ENCODE measurements at regions not wholly inside any gene's neighbourhood (a gene's known extent, or its start where the extent isn't known, plus 50 kb on each side); places are given as distances from the start of the nearest gene placed in this dataset.
"Not testable (repeated sequence)": the region's sequence is repeated elsewhere in the genome, so short reads cannot be mapped to it uniquely, and the experiment has no call there.

DNA sequence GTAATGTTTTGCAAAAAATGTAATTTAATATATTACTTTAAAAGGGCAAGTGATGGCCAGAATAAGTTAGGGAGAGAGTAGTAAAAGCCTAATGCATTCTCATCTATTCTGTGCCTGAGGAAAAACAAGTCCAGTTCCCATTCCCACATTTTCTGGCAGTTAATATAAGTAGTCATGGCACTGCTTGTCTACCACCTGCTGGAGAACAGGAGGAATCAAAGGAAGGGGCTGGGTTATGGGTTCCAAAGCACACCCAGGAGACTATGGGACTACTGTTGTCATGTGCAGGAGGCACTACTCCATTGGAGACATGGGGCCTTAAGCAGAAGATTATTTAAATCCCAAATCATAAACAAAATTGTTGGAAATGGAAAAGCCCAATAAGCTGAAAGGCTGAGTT lies 2618.6 kb downstream of the ARAP2 start:
- no peak for DNase-seq

DNA sequence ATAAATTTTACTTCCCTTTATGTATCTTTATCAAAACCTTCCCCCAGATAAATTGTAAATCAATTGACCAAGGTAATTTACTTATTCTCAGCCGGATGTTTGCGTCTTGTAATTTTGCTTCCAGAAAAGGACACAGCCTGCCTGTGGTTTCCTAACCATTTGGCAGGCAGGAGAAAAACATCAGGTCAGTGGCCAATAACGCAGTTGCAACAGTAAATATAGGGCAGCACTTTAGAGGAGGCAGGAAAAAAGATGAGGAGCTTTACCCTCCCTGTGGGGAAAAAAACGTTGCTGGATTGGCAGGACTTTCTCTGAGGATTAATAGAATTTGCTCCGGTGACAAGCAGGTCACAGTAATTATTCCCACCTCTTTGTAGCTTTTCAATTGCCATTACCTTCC lies 2618.1 kb downstream of the ARAP2 start:
- DNase-seq: no peak

DNA sequence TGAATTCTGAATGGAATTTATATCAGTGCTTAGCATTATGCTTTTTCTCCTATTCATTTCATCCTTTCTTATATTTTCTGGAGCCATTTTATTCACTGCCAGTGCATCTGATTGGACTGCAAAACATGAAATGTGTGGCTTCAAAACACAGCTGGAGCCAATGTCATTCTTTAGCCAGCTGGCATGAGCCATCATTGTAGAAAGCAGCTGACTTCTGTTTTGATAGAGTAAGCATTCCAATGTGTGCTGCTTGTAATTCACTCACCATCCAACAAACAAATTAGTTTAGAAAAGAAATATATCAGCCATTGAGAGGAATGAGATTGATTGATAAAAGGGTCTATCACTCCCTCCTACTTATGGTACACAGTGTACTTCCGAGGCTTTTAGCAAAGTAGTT lies 2616.0 kb downstream of the ARAP2 start:
- DNase-seq: no peak

DNA sequence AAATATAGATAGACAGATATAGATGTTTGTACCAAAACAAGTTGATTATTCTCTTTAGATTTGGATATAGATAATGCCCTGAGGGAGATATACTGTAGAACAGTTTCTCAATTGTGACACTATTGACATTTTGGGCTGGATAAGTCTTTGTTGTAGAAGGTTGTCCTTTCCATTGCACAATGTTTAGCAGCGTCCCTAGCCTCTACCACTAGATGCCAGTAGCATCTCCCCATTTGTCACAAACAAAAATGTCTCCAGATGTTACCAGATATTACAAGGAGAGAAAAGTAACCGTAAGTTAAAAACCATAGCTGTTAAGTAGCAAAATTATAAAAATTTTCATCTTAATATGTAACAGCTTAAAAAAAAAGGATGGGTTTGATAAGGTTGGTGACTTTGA lies 2595.3 kb downstream of the ARAP2 start:
- no peak for DNase-seq

- no peak for DNase-seq
These were observed 2594.8 kb downstream of the ARAP2 start for GRCh38 chr4:33649471-33649870.

GRCh38 chr4:33650036-33650435 lies 2594.3 kb downstream of the ARAP2 start:
- no peak for DNase-seq

- DNase-seq: no peak
These were observed 2585.3 kb downstream of the ARAP2 start for GRCh38 chr4:33658971-33659370.

- DNase-seq: no peak
These were observed 2582.7 kb downstream of the ARAP2 start for GRCh38 chr4:33661636-33662035.

- no peak for DNase-seq
These were observed 2558.4 kb downstream of the ARAP2 start for GRCh38 chr4:33685939-33686338.

DNA sequence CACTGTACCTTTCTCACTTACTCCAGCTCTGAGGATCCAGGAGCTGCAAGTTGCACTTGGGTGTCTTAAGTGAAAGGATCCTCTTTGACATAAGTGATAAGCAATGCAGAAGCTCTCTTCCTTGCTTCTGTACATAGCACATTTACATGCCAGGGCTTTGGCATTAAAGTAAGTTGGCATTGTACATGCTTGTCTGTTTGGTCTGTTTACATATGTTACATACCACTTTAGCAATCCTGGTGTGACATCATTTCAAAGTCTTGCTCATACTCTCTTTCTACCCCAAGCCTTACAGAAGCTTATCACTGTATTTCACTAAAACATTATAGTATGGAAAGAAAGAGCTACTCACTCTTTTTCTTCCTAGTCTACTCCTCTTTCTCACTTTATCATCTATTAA lies 2548.3 kb downstream of the ARAP2 start:
- DNase-seq: no peak

DNA sequence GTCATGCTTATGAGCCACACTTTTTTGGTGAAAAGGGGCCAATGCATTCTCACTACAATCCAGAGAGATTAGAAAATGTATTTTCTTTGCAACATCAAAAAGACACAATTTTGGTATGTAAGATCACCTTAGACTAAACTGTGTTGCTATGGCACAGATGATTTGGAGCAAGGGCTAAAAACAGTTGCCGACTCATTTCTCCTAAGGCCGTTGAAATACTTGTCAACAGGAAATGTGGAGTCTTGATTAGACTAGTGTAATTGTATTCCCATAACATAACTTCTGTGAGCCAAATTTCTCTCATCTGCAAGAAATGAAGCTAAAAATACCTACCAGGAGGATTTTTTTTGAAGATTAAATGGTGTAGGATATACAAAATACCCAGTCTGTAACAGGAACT lies 2547.7 kb downstream of the ARAP2 start:
- no peak for DNase-seq

GRCh38 chr4:33709247-33709646 lies 2535.1 kb downstream of the ARAP2 start:
- DNase-seq: peak in 2 of 3 donors; percentile 0 to 1

DNA sequence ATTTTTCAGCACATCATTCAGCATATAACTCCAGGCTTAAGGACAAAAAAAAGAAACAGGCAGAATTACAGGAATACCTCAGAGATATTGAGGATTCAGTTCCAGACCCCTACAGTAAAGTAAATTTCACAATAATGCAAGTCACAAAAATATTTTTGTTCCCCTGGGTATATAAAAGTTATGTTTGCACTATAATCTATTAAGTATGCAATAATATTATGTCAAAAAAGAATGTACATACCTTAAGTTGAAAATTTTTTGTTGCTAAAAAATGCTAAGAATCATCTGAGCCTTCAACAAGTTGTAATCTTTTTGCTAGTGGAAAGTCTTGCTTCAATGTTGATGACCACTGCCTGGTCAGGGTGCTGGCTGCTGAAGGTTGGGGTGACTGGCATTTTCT lies 2532.5 kb downstream of the ARAP2 start:
- no peak for DNase-seq

- no peak for DNase-seq
These were observed 2529.3 kb downstream of the ARAP2 start for GRCh38 chr4:33714971-33715370.

DNA sequence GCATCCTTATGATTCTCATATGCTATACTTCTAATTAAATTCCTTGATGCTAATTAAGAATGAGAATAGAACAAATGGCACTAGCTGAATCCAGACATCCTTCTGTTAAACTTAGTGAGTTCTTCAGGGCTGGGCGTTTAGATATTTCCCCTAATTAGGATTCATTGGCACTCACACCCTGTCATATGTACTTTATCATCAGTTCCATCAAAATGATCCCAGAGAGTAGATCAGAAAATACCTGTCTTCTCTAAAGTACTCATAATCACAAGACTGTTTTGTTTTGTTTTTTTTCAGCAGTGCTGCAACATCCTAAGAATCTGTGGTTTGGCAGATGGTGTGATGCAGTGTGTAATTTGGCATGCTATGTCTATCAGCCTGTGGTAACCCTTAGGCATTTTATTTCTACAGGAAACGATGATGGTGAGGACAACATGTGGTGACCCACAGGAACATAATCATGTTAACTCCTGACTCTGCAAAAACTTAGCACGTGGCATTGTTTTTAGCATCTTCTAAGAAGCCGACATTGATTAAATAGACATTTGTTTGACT lies 2528.4 kb downstream of the ARAP2 start:
- no peak for DNase-seq

- DNase-seq: no peak
These were observed 2522.1 kb downstream of the ARAP2 start for GRCh38 chr4:33722254-33722653.

DNA sequence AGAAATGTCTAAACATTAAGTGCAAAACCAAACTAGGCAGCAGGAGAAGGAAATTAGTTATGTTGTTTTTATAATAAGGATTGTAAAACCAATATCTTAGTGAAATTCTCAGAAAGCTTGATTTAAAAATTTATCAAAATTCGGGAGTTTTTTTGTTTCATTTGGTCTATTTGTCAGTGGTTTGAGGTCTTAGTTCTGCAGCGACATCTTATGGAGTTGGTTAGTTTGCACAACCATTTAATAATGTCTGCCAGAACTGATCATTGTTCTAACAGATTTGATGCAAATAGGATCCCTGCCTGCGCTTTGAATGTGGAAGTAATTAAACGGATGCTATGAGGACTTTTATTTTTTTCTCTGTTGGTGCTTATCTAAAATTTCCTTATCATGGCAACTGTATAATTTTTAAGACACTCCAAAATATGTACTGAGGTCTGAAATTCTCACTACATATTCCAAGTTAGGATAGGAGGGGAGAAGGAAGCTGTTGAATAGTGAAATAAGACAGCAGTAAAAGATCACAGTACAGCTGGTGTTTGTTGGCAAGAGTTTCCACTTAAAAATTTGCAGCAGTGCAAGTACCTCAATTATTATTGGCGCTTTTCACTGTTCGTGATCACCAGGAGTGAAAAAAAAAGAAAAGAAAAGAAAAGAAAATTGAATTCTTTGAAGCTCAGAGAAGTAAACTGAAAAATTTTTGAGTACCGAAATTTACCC lies 2521.4 kb downstream of the ARAP2 start:
- no peak for DNase-seq

- DNase-seq: no peak
These were observed 2519.6 kb downstream of the ARAP2 start for GRCh38 chr4:33724685-33725084.

- DNase-seq: no peak
These were observed 2518.5 kb downstream of the ARAP2 start for GRCh38 chr4:33725861-33726260.

- no peak for DNase-seq
These were observed 2506.6 kb downstream of the ARAP2 start for GRCh38 chr4:33737726-33738125.

GRCh38 chr4:33739884-33740632 lies 2504.3 kb downstream of the ARAP2 start:
- DNase-seq: no peak

GRCh38 chr4:33740871-33741270 lies 2503.4 kb downstream of the ARAP2 start:
- not testable (repeated sequence) for DNase-seq

DNA sequence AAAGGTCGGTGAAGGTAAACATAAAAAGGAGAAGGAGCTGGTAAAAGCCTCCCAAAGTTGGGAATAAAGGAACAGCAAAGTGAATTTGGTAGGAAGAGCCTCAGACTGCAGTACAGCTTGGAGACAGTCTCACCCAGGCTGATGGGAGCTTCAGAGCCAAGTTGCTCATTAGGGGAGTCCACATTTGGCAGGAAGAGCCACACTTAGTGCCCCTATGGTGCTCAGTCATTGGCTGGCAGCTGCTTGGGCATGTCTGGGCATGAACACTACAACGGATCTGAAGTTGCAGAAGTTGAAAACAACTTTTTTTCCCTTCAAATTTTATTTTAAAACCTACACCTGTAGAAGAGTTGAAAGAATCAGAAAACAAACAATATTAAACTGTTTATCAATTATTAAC lies 2497.3 kb downstream of the ARAP2 start:
- no peak for DNase-seq

- DNase-seq: no peak
These were observed 2493.3 kb downstream of the ARAP2 start for GRCh38 chr4:33751050-33751449.

Data from suppressor macrophage treated with lipopolysaccharide for 1 hour (primary cell).